B cell (primary cell): ENCODE measurements at regions not wholly inside any gene's neighbourhood (a gene's known extent, or its start where the extent isn't known, plus 50 kb on each side); places are given as distances from the start of the nearest gene placed in this dataset.

Experiments used
- CTCF ChIP-seq: fragments of 200-600 bp; IDR thresholded peaks from one replicate; pipeline ENCODE4 v1.8.0; 2022; ENCODE audit warnings: antibody characterized with exemption, mild to moderate bottlenecking
- EZH2 ChIP-seq: IDR thresholded peaks from 2 replicates; pipeline ENCODE4 v1.6.1; 2012; ENCODE audit warnings: borderline replicate concordance, low read depth, mild to moderate bottlenecking, moderate library complexity, low read length; ENCODE audit not compliant: insufficient read depth, poor library complexity, severe bottlenecking

- no peak for TF ChIP-seq EZH2
- no peak for TF ChIP-seq CTCF
Observed at GRCh38 chr19:22491746-22492145, 69.6 kb upstream of the ZNF98 start.
